GM18907 (cell line): ENCODE measurements at regions not wholly inside any gene's neighbourhood (a gene's known extent, or its start where the extent isn't known, plus 50 kb on each side); places are given as distances from the start of the nearest gene placed in this dataset.

ENCODE experiments used
- ATAC-seq: cut with Tn5 transposase; IDR thresholded peaks from one replicate; pipeline ENCODE4 v1.9.1; 2021; ENCODE audit warnings: mild to moderate bottlenecking, moderate library complexity; ENCODE audit not compliant: unreplicated experiment

GRCh38 chr6:79864421-79864820 lies 82.9 kb downstream of the ELOVL4 start:
- ATAC-seq: no peak

GRCh38 chr6:79864001-79864400 lies 83.4 kb downstream of the ELOVL4 start:
- ATAC-seq: no peak

- ATAC-seq: no peak
Observed at GRCh38 chr6:79863566-79863965, 83.8 kb downstream of the ELOVL4 start.

GRCh38 chr6:79862711-79863110 lies 84.6 kb downstream of the ELOVL4 start:
- no peak for ATAC-seq

GRCh38 chr6:79862126-79862525 lies 85.2 kb downstream of the ELOVL4 start:
- no peak for ATAC-seq

- ATAC-seq: no peak
Observed at GRCh38 chr6:79861023-79861422, 86.3 kb downstream of the ELOVL4 start.

GRCh38 chr6:79847426-79847825 lies 99.9 kb downstream of the ELOVL4 start:
- ATAC-seq: no peak

GRCh38 chr6:79842376-79843040 lies 104.8 kb downstream of the ELOVL4 start:
- ATAC-seq: peak; percentile 86

- peak; percentile 58 for ATAC-seq
Observed at GRCh38 chr6:79841577-79842375, 105.6 kb downstream of the ELOVL4 start.

GRCh38 chr6:79838851-79839250 lies 108.5 kb downstream of the ELOVL4 start:
- ATAC-seq: no peak

GRCh38 chr6:79833964-79834284 lies 113.4 kb downstream of the ELOVL4 start:
- no peak for ATAC-seq

- no peak for ATAC-seq
Observed at GRCh38 chr6:79833264-79833963, 113.9 kb downstream of the ELOVL4 start.

GRCh38 chr6:79832723-79833122 lies 114.6 kb downstream of the ELOVL4 start:
- no peak for ATAC-seq

GRCh38 chr6:79824202-79824601 lies 123.2 kb downstream of the ELOVL4 start:
- no peak for ATAC-seq

GRCh38 chr6:79821859-79822258 lies 125.5 kb downstream of the ELOVL4 start:
- no peak for ATAC-seq

- ATAC-seq: no peak
Observed at GRCh38 chr6:79818471-79818870, 128.9 kb downstream of the ELOVL4 start.

GRCh38 chr6:79814940-79815339 lies 132.4 kb downstream of the ELOVL4 start:
- no peak for ATAC-seq

- ATAC-seq: peak; percentile 98
Observed at GRCh38 chr6:79813854-79814709, 133.3 kb downstream of the ELOVL4 start.

GRCh38 chr6:79813143-79813850 lies 134.1 kb downstream of the ELOVL4 start:
- no peak for ATAC-seq

GRCh38 chr6:79812195-79812594 lies 135.2 kb downstream of the ELOVL4 start:
- ATAC-seq: no peak
